Hippocampal formation (tissue), 2 donors: ENCODE measurements at regions not wholly inside any gene's neighbourhood (a gene's known extent, or its start where the extent isn't known, plus 50 kb on each side); places are given as distances from the start of the nearest gene placed in this dataset.
A peak's percentile ranks its signal among the peaks of the same experiment; 100 is the strongest.

Experiments
- DNase-seq, 2 donors: peaks; one replicate each; lab custom pipeline; 2025; lab: John Stamatoyannopoulos, UW

DNA sequence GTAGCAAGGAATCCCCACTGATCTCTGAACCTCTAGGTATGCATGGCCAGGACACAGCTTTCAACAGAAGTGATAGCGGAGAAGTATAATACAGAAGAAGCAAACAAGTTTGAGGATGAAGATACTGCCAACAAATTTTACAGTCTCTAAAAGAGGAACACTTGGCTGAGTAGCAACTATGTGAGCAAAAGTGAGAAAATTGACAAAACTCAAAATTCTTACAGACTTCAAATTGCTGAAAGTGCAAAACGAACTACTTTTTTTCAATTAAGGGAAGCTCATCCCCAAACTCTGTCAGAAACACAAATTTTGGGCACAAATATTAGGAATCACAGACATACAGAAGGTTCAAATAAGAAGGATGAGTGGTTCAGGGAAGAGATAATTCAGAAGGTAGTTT lies 1324.6 kb downstream of the LRFN5 start:
- DNase-seq: no peak

DNA sequence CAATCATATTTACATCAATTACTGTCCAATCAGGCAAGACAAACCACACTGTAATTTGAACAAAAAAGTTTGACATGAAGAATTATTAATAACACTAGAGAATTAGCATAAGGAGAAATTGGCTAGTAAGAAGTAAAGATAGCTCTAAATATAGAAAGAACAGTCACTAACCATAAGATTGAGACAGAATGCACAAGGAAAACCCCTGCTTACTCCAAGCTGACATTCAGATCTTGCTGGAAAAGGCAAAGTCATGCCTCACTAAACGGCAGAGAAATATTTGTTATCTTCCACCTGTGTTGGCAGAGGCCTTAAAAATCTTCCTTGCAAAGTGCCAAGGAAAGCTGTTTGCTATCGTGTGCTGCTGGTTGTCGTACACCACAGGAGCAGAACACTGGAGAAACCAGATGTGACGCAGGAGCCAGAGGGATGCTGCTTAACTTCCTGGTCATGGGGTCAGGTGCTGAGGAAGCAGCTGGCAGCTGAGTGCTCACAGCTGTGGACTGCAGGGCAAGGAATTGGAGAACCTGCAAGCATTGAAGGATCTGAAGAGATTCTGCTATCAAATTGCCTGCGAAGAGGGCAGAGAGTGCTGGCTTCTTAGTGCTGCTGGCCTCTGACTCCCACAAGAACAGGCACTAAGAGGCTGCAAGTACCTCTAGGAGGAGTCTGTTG lies 1323.3 kb downstream of the LRFN5 start:
- DNase-seq: no peak

DNA sequence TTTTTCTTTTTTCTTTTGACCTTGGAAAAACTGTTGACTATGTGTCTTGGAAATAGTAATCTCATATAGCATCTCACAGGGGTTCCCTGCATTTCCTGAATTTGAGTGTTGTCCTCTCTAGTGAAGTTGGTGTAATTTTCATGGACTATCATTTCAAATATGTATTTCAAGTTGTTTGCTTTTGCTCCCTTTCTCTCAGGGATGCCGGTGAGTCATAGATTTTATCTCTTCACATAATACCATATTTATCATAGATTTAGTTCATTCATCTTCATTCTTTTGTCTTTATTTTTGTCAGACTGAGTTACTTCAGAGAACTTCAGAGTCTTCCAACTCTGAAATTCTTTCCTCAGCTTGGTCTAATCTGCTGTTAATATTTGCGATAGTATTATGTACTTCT lies 1320.6 kb downstream of the LRFN5 start:
- no peak for DNase-seq

DNA sequence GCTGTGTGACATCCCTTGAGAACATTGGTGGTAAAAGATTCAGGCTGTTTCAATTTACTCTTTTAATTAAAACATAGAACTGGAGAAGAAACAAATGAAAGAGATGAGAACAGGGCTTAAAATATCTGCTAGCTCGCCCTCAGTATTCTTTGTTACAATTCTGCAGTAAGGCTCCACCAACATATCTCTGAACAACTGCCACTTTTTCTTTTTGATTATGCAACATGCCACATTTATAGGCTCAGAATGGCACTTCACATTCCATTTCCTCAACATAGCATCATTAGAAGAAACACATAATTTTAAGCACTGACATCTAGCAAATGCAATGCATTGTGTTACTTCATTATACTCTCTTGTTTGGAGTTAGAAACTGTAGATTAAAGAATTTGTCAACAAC lies 1315.2 kb downstream of the LRFN5 start:
- no peak for DNase-seq

DNA sequence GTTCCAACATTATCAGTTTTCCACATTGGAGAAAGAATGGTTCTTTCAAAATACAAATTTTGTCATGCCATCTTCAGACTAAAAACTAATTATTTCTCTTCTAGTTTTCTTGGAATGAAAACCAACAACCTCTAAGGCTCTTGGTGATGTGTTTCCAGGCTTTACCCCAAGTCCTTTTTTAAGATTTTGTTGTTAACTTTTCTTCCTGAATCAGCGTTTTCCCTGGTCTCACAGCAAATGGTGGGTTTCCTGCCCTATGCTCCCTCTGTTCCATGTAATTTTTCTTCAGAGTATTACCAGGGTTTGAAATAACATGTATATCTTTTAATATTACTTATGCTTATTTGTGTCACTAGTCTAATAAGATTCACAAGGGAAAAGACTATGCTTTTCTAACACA lies 1311.9 kb downstream of the LRFN5 start:
- DNase-seq: no peak

DNA sequence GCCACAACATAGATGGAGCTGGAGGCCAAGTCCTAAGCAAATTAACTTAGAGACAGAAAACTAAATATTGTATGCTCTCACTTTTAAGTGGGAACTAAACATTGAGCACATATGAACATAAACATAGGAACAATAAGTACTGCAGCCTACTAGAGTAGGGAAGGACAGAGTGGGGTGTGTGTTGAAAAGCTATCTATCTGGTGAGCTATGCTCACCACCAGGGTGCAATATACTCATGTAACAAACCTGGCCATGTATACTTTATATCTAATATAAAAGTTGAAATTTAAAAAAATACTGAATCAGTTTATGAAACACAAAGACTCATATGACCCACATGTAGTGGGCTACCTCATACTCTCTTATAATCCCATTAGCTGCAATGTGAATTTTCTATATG lies 1305.0 kb downstream of the LRFN5 start:
- no peak for DNase-seq

DNA sequence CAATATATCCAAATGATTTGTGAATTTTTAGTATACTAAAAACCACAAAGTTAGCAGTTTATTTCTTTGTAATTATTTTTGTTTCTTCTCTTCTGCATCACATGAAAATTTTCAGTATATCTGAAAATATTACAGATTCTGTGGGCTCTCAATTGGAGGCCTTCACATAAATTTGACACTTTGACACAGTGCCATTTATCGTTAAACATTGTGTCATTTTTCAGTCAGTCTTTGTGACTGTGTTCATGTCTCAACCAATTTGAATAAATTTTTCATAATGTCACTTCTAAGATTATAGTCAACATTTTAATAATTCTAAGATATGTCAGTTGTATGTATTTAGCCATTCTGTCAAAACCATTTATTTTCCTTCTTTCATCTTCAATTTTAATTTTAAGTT lies 1303.0 kb downstream of the LRFN5 start:
- no peak for DNase-seq

DNA sequence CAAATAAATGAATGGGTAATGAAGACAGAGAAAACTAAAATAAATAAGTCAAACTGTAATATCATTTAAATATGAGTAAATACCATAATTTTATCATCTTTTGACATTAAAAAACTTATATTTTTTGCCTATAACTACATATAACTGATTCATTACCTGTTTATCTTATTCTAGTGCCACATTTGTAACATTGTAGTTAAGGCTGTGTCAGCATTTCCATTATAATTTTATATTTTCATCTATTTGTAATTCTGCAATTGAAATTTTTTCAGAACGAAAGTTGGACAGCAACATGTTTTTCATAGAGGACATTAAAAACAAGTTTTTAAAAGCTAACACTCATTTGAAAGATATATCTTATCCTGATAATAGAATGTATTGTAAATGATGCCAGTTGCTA lies 1286.5 kb downstream of the LRFN5 start:
- no peak for DNase-seq

DNA sequence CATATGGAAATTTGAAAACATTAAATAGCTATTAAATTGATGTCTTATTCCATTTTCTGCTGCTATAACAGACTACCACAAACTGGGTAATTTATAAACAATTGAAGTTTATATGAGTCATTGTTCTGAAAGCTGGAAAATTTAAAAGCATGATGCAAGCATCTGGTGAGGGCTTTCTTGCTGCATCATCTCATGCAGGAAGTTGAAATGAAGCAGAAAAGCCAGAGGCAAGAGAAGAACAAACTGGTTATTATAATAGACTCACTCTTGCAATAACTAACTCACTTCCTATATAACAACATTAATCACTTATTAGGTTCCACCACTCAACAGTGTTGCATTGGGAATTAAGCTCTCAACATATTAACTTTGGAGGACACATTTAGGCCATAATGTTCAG lies 1277.4 kb downstream of the LRFN5 start:
- no peak for DNase-seq

DNA sequence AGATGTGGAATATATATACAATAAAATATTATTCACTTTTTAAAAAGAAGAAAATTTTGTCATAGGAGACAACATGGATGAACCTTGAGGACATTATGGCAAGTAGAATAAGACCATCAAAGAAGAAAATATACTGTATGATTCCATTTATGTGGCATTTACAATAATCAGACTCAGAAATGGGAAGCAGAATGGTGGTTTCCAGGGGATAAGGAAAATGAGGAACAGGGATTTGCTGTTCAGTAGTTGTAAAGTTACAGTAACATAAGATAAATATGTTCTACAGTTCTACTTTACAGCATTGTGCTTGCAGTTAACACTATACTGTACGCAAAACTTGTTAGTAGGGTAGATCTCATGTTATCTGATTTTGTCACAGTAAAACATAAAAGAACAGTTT lies 1271.0 kb downstream of the LRFN5 start:
- no peak for DNase-seq

DNA sequence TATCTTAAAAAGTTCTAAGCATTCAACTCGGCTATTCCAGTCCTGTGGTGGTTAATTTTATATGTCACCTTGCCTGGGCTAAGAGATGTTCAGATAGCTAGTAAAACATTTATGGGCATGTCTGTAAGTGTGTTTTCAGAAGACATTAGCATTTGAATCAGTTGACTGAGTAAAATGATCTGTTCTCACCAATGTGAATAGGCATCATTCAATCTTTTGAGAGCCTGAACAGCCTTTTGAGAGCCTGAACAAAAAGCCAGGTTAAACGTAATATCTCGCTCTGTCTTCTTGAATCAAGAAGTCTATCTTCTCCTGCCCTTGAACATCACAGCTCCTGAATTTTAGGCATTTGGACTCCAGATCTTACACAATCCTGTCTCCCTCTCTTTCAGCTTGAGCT lies 1266.1 kb downstream of the LRFN5 start:
- no peak for DNase-seq

DNA sequence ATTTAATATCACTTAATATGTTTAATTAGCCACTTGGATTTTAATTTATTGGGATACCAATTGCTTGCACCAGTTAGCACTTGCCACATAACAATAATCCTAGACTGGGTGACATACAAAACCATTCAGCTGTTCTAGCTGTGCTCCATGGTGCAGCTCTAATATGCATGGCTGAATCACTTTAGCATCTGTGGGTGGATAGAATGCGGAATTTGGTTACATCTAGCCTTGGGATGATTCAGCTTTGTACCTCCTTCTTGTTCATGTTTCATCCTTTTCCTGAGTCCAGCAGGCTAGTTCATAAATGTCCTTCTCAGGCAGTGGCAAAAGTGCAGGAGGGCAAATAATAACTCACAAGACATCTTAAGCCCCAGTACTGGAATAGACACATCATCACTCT lies 1263.0 kb downstream of the LRFN5 start:
- no peak for DNase-seq

DNA sequence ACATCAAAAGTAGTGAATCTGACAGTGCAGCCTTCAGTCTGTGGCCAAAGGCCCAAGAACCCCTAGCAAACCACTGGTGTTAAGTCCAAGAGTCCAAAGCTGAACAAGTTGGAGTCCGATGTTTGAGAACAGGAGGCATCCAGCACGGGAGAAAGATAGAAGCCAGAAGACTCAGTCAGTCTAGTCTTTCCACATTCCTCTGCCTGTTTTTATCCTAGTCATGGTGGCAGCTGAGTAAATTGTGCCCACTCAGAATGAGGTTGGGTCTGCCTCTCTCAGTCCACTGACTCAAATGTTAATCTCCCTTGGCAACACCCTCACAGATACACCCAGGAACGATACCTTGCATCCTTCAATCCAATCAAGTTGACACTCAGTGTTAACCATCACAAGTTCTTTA lies 1255.4 kb downstream of the LRFN5 start:
- DNase-seq: no peak

DNA sequence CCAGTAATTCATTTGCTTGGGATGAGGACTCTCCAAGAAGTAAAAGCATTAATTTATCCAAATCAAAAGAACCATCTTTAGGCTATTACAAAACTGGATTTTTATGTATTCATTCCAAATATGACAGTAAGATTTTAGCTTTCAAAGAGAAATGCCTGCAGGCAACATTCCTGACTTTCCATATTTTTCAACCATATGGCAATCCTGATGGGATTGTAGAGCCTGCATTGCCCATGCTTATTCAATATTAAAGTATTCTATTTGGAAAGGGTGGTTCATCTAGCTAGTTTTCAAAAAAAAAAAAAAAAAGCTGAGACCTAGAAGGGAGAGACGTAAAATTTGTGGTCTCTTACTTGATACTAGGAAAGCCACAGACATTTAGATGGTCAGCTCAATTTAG lies 1253.7 kb downstream of the LRFN5 start:
- no peak for DNase-seq

DNA sequence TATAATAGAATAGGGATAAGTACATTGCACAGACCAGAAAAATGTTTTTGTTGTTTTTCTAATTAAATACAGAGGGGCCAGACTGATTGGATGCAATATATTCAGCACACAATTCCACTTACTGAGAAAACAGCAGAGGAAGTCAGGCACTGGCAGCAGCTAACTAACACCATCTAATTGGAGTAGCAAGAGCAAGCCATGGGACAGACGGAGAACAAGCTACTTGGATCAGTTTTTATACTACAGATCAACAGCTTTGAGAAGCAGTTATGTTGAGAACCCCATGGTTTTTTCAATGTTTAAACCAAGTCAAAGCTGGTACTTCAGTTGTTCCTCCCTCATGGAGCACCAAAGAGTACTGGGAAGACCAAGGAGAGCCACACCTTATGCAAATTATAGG lies 1249.4 kb downstream of the LRFN5 start:
- no peak for DNase-seq

DNA sequence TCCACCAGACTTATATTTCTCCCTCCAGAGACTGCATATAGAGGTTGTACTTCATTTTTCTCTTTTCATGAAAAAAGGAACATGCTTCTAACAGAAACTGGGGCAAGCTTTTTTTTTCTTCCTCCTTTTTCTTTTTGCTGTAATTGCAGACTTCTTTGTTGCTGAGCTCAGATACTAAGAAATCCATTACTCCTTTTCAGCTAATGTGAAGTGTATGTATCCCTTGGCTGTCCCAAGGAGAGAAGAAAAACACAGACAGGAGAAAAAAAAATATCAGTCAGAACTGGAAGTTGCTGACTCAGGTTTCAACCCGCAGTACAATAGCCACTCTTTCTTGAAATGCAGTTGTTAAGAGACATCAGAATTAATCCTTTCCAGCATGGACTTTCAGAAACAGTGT lies 1248.4 kb downstream of the LRFN5 start:
- no peak for DNase-seq

DNA sequence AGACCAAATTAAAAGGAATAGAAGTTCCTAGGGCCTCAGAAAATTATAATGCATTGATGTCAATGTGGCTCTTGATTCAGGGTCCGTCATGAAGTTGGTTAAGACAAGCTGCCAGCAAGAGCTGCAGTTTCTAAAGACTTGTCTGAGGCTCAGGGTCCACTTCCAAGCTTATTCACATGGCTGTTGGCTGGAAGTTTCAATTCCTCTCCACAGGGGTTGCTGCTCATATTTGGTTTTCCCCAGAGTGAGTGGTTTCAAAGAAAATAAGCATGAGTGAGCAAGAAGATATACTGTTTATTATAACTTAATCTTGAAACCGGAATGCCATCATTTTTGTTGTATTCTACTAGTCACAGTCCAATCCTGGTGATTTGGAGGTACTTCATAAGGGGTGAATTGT lies 1247.4 kb downstream of the LRFN5 start:
- DNase-seq: peak in 1 of 2 donors; percentile 1

DNA sequence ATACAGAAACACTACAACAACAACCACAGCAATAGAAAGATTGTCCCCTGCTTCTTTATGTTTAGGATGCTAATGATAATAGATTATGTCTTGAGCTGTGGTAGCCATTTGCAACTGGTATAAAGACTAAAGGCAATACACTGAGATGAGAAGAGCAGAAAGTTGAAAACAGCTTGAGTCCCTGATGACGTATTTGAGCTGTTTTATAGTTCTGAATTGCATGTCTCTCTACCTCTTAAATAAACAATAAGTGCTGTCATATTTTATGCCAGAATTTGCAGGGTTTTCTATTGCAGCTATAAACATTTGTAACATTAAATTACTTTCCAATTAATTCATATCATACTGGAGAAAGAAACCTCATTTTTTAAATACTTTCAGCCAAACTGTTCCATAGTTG lies 1242.0 kb downstream of the LRFN5 start:
- no peak for DNase-seq

DNA sequence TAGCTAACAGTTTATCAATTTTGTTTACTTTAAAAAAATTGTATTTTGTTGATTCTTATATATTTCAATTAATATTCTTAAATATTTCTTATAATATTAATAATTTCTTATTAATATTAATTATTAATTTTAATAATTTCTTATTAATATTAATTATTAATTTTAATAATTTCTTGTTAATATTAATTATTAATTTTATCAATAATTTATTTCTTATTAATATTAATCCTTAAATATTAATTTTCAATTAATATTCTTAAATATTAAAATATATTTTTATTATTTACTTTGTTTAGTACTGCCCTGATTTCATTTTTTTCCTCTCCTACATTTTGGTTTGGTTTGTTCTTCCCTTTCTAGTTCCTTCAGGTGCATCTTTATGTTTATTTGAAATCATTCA lies 1208.1 kb downstream of the LRFN5 start:
- no peak for DNase-seq

DNA sequence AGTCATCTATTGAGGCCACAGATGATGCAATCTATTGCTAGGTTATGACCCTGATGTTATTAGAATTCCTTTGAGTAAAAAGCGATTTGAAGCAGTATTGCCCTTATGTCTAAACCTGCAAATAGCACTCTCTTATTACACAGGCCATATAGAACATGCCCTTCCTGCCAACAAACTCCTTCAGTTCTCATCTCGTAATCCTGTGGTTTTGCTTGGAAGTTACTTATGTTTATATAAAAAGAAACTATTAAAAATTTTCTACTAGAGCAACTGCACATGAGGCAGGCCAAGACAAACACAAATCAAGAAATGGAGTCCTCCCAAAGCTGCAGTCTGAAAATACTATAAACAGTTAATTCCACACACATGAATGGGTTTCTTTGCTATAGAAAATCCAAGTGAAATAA lies 1200.2 kb downstream of the LRFN5 start:
- DNase-seq: no peak

DNA sequence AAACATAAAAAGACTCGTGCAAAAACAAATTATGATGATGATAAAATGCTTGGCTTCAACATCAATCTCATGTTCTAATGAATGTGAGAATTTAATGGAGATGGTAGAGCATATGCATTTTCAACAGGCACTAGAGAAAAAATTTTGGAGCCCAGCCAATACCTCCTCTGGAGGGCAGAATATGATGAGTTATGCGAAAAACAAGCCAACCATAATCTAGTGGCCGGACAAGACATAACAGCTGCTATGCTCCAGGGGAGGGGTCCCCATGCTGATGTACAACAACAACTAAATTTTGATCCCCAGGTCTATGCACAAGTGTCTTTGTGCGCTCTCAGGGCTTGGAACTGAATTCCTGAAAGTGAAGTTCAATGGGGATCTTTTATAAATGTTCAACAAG lies 1197.5 kb downstream of the LRFN5 start:
- no peak for DNase-seq

DNA sequence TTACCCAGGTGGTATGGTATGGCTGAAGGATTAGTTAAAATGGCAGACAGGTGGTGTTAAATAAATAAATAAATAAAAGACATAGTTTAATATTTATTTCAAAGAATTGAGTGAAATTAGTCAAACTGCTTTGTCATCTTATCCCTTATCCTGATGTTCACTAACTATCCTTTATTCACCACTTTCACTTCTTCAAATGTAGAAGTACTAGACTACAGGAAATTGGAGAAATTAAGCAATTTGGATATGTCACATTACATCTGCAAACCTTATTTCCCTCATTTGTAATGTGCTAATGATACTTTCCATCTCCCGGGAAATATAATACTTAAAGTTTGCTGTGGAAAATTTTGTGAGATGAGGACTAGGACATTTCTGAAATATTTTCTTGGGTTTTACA lies 1195.7 kb downstream of the LRFN5 start:
- DNase-seq: no peak

DNA sequence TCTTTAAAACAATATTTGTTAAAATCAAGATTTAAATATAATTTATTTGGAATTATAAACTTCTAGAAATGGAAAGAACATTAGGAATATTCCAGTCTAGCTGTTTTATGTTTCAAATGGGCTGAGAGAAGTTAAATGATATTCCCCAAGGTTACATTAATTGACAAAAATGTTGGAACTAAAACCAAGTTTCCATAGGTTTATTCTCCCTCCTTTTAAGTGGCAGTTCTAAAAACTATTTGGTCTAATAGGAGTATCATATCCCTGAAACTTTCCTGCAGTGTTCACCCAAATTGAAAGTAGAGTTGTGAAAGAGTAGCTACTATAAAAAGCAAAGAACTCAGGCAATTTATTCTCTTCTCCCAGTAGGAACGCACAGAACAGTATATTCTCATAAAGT lies 1185.5 kb downstream of the LRFN5 start:
- DNase-seq: no peak

DNA sequence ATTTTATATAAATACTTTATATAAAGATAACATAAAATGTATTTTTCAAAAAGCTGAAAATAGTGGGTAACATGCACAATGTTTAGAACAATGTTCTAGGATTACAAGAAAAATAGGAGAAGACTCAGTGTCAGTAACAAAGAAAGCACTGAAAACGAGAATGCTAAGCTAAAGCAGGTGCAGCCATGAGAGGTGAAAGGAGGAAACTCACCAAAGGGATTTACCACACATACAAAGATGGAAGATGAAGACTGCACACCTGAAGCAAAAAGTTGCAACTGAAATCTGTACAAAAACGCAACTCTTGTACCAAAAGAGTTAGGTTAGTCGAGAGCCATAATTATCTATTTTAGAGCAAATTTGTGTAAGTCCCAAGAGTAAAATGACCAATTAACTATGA lies 1176.1 kb downstream of the LRFN5 start:
- no peak for DNase-seq

DNA sequence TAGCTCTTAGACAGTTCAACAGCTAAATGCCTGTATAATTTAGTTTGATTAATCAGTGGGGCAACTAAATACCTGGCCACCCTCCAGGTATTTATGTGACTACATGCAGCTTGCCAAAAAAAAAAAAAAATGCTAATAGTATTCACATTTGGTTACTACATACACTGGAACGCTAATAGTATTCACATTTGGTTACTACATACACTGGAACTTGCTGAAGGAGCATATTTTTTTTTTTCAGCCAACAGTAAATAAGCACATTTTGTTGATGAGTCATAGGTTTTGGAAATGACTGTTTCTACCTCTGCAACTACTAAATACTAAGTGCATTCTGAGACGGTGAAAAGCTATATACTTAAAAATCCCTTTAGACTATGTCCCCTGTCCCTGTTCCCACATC lies 1172.3 kb downstream of the LRFN5 start:
- DNase-seq: no peak
